A549 (cell line): ENCODE measurements at regions not wholly inside any gene's neighbourhood (a gene's known extent, or its start where the extent isn't known, plus 50 kb on each side); places are given as distances from the start of the nearest gene placed in this dataset.

Experiments
- CBX2 ChIP-seq: fragments of 200-600 bp; sonication (generic); IDR thresholded peaks from 2 replicates; pipeline ENCODE4 v1.6.1; 2016; ENCODE audit warnings: low read depth, mild to moderate bottlenecking, borderline replicate concordance
- CTCF ChIP-seq: fragments of >200 bp; sonication (Bioruptor Twin); formaldehyde crosslinking; IDR thresholded peaks from 3 replicates; pipeline ENCODE4 v1.5.1; 2016
- EP300 ChIP-seq, 2 experiments: fragments of >200 bp; sonication (Bioruptor Twin); formaldehyde crosslinking; IDR thresholded peaks; 2 replicates in 1 of 2; 3 replicates in 1 of 2; pipeline ENCODE4 v1.6.1; 2016 to 2017
- HDAC2 ChIP-seq: fragments of 200-600 bp; sonication (generic); IDR thresholded peaks from 2 replicates; pipeline ENCODE4 v1.6.1; 2016
- HOXB5 ChIP-seq: fragments of 250-450 bp; sonication (Bioruptor Pico); IDR thresholded peaks from 2 replicates; pipeline ENCODE4 v1.5.0; 2020; ENCODE audit warnings: mild to moderate bottlenecking, moderate library complexity
- RARB ChIP-seq: fragments of 250-450 bp; sonication (Bioruptor Pico); IDR thresholded peaks from 2 replicates; pipeline ENCODE4 v1.8.0; 2021; ENCODE audit warnings: mild to moderate bottlenecking, moderate library complexity

- TF ChIP-seq HOXB5 (CRISPR knock-in tag): no peak
- TF ChIP-seq CBX2: no peak
- no peak for TF ChIP-seq CTCF
- no peak for TF ChIP-seq EP300 (IDR thresholded peaks at IDR 0.05)
- no peak for TF ChIP-seq HDAC2
- no peak for TF ChIP-seq RARB (CRISPR knock-in tag)
These were observed 242.3 kb upstream of the SP8 start for GRCh38 chr7:21029006-21029405.
